A673 (cell line): ENCODE measurements at regions not wholly inside any gene's neighbourhood (a gene's known extent, or its start where the extent isn't known, plus 50 kb on each side); places are given as distances from the start of the nearest gene placed in this dataset.

ENCODE experiments used
- CTCF ChIP-seq: fragments of 300-800, 200-600 bp; sonication (generic); conservative IDR thresholded peaks from 2 replicates; pipeline ENCODE4 v1.5.1; 2017; ENCODE audit warnings: low read depth, mild to moderate bottlenecking, antibody characterized with exemption, low read length, moderate library complexity, mixed read lengths
- EZH2 ChIP-seq: fragments of 200-600 bp; sonication (generic); IDR thresholded peaks from 2 replicates; pipeline ENCODE4 v1.6.1; 2017; ENCODE audit warnings: borderline replicate concordance, low read depth, mild to moderate bottlenecking, mixed read lengths, antibody characterized with exemption, low read length; ENCODE audit not compliant: poor library complexity, severe bottlenecking

- TF ChIP-seq CTCF = no peak
- TF ChIP-seq EZH2 = no peak
Measured at GRCh38 chr3:117534138-117534537, 824.6 kb downstream of the TUSC7 start.
